Endothelial cell of umbilical vein (primary cell): ENCODE measurements at regions not wholly inside any gene's neighbourhood (a gene's known extent, or its start where the extent isn't known, plus 50 kb on each side); places are given as distances from the start of the nearest gene placed in this dataset.

Experiments used
- BruUV-seq: library from RNA; stranded (reverse); fragments of 400-500 nt; replicated peaks from 2 replicates; lab custom pipeline; 2021; lab: Mats Ljungman, UMichigan
- CTCF ChIA-PET: fragments of 300-600, 350-600 bp; sonication (Branson Sonifier 250); formaldehyde crosslinking; loops from one replicate; lab custom pipeline; 2021; ENCODE audit warnings: antibody characterized with exemption, inconsistent platforms; lab: Charles Lee
- POLR2A ChIA-PET: fragments of 300-600, 350-600 bp; sonication (Branson Sonifier 250); formaldehyde crosslinking; loops from one replicate; lab custom pipeline; 2021; ENCODE audit warnings: antibody characterized with exemption, inconsistent platforms; lab: Charles Lee
- DNase-seq: peaks from one replicate; pipeline ENCODE4 v3.0.0-alpha.2; 2011; ENCODE audit warnings: low read depth, low spot score
- FAIRE-seq: peaks from 2 replicates; lab custom pipeline; 2011; peaks lifted over from hg19 to GRCh38; lab: Jason Lieb, UNC
- H2AFZ ChIP-seq: 2 replicates; pipeline ENCODE4 v1.6.0; 2012; ENCODE audit warnings: low read depth, low read length, control low read depth, inconsistent platforms
- H3K27ac ChIP-seq: 2 replicates; pipeline ENCODE4 v1.5.1; 2011; ENCODE audit warnings: low read depth, mild to moderate bottlenecking, control low read depth, low read length, moderate library complexity; ENCODE audit not compliant: insufficient read depth
- H3K27me3 ChIP-seq, 2 experiments: 2 replicates each; pipeline versions ENCODE4 v1.6.0 to v1.6.1; 2011; ENCODE audit warnings: low read length in 2 of 2, mixed read lengths in 1 of 2; ENCODE audit not compliant: control insufficient read depth in 2 of 2, insufficient read depth in 2 of 2
- H3K36me3 ChIP-seq, 2 experiments: 2 replicates in 1 of 2; 3 replicates in 1 of 2; pipeline ENCODE4 v1.5.1; 2011; ENCODE audit warnings: low read length in 2 of 2, mild to moderate bottlenecking in 1 of 2, moderate library complexity in 1 of 2; ENCODE audit not compliant: control insufficient read depth in 2 of 2, insufficient read depth in 2 of 2; ENCODE audit errors: extremely low read depth in 1 of 2
- H3K4me1 ChIP-seq: 3 replicates; pipeline ENCODE4 v1.5.1; 2011; ENCODE audit warnings: mild to moderate bottlenecking, low read length; ENCODE audit not compliant: control insufficient read depth, insufficient read depth; ENCODE audit errors: extremely low read depth
- H3K4me2 ChIP-seq: 2 replicates; pipeline ENCODE4 v1.6.1; 2011; ENCODE audit warnings: low read length, control low read depth, mixed read lengths; ENCODE audit not compliant: insufficient read depth
- H3K4me3 ChIP-seq, 3 experiments: fragments of 200-600 bp in 1 of 3; sonication (generic), shearing (Covaris generic) in 1 of 3; replicated peaks in 1 of 3; 2 replicates each; pipeline ENCODE4 v1.5.1; 2011 to 2016; ENCODE audit warnings: control low read depth in 3 of 3, low read length in 3 of 3, mild to moderate bottlenecking in 2 of 3, inconsistent platforms in 1 of 3, low read depth in 1 of 3, moderate library complexity in 1 of 3; ENCODE audit not compliant: insufficient read depth in 1 of 3
- H3K79me2 ChIP-seq: 2 replicates; pipeline ENCODE4 v1.6.0; 2012; ENCODE audit warnings: low read length, inconsistent platforms; ENCODE audit not compliant: control insufficient read depth, insufficient read depth
- H3K9ac ChIP-seq: replicated peaks from 2 replicates; pipeline ENCODE3; 2011; ENCODE audit warnings: low read length, control low read depth; ENCODE audit not compliant: insufficient read depth; ENCODE audit errors: extremely low read depth
- H3K9me1 ChIP-seq: replicated peaks from 3 replicates; pipeline ENCODE4 v1.6.0; 2011; ENCODE audit warnings: mild to moderate bottlenecking, low read length; ENCODE audit not compliant: control insufficient read depth, insufficient read depth; ENCODE audit errors: extremely low read depth
- H3K9me3 ChIP-seq: replicated peaks from 2 replicates; pipeline ENCODE4 v1.5.1; 2012; ENCODE audit warnings: low read length, inconsistent platforms; ENCODE audit not compliant: control insufficient read depth, insufficient read depth
- H4K20me1 ChIP-seq: replicated peaks from 2 replicates; pipeline ENCODE3; 2011; ENCODE audit warnings: mild to moderate bottlenecking, low read length; ENCODE audit not compliant: control insufficient read depth, insufficient read depth; ENCODE audit errors: extremely low read depth
- EZH2 ChIP-seq: IDR thresholded peaks from 2 replicates; pipeline ENCODE4 v1.6.1; 2012; ENCODE audit warnings: borderline replicate concordance, low read depth, mild to moderate bottlenecking, moderate library complexity, low read length, inconsistent platforms; ENCODE audit not compliant: severe bottlenecking
- FOS ChIP-seq: IDR thresholded peaks from 2 replicates; pipeline ENCODE4 v1.6.1; 2011; ENCODE audit warnings: mild to moderate bottlenecking, low read length, moderate library complexity, borderline replicate concordance; ENCODE audit not compliant: insufficient read depth
- GATA2 ChIP-seq: IDR thresholded peaks from 2 replicates; pipeline ENCODE4 v1.7.0; 2011; ENCODE audit warnings: low read depth, mild to moderate bottlenecking, moderate library complexity, mixed read lengths, low read length; ENCODE audit not compliant: insufficient read length, insufficient read depth
- JUN ChIP-seq: IDR thresholded peaks from 2 replicates; pipeline ENCODE4 v1.6.1; 2011; ENCODE audit warnings: borderline replicate concordance, low read depth; ENCODE audit not compliant: insufficient read length, insufficient read depth
- MYC ChIP-seq: IDR thresholded peaks from one replicate; pipeline ENCODE4 v1.6.1; 2011; ENCODE audit warnings: mild to moderate bottlenecking, low read depth, low read length
- POLR2A ChIP-seq: IDR thresholded peaks from 2 replicates; pipeline ENCODE4 v1.6.1; 2012; ENCODE audit warnings: low read depth, mild to moderate bottlenecking, control low read depth, low read length
- POLR2AphosphoS5 ChIP-seq: IDR thresholded peaks from 2 replicates; pipeline ENCODE4 v1.6.1; 2012; ENCODE audit warnings: low read depth, mild to moderate bottlenecking, control low read depth, low read length, moderate library complexity; ENCODE audit not compliant: insufficient read depth
- dilution Hi-C: fragments of 300-500 bp; cut with MboI; formaldehyde crosslinking; loops from one replicate; pipeline ENCODE4 v1.15.0; 2019; ENCODE audit warnings: low sequenced_read_pairs; ENCODE audit not compliant: extremely low pct_ligation_motif_present
- intact Hi-C: fragments of 100-400 bp; cut with micrococcal nuclease; formaldehyde crosslinking; loops from one replicate; pipeline ENCODE4 v1.10.0; 2022

DNA sequence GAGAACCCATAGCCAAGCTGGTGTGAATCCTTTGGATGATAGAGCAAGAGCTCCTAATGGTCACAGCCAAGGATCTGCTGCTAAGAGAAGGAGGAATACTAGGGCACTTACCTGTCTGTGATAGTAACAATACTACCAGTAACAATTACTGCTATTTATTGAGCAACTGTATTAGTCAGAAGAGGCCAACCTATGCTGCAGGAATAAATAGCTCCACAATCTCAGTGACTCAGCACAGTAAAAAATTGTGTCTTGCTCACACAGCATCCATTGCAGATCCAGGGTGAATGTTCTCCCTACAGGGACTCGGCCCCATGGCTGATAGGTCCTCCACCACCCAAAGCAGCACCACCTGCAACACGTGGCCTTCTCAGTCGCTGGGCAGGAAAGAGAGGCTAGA is 257.6 kb upstream of the ZMIZ1 start:
- Histone ChIP-seq H3K9me3 (no peaks in the 10 kb centered on the region), H3K9ac (no peak overlapping the region), H3K79me2 (no peaks in the 10 kb centered on the region), H3K27me3 (peaks cover 0 to 1% of the 10 kb centered on the region in 2 experiments), H3K4me1 (no peaks in the 10 kb centered on the region), H4K20me1 (no peaks in the 10 kb centered on the region), H3K4me2 (no peak overlapping the region), H3K27ac (no peak overlapping the region), H3K9me1 (no peaks in the 10 kb centered on the region), H3K36me3 (no peaks in the 10 kb centered on the region), H2AFZ (no peak overlapping the region), H3K4me3 (no peak overlapping the region)
- TF ChIP-seq POLR2A, result no peak
- intact Hi-C loops (no loop called here), dilution Hi-C loops (no loop called here)
- ChIA-PET POLR2A (no interaction called here), CTCF (interaction anchor here (1.2 kb wide), 1 partner anchor 10 kb away, joined by 3 read pairs; no protein-coding TSS in a partner anchor)
- FAIRE-seq, result no peak
- BruUV-seq, result no TSS peak
- DNase-seq, result no peak

DNA sequence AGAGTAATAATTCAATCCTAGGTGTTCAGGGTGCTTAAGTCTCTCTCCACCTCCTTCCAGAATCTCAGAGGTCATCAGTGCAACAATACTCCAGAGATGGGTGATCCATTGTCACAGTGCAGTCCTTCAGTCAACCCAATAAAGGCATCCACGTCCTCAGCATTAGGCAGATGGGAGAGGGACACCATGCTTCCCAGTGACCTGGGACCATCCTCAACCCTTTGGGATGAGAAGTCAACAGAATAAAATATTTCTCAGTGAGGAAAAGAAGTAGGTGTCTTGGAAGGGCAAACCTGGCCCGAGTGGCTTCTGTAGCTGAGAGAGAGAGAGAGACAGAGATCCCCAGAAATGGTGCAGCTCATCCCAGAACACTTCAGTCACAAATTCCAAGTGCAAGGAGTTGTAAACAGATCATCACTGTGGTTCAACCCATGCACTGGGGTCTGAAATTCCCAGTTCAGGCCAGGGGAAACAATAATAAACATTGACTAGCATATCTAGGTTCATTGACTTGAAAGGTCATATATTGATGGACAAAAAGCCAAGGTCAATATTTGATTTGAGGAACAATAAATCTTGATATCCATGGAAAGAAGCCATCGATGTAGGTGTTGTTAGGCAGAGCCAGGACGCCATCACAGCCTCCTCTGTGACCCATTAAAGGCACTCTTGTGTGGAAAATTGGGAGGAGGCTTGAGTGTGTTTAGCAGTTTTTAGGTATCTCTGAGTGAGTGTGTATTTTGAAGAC is 256.0 kb upstream of the ZMIZ1 start:
- FAIRE-seq (no peak), DNase-seq (no peak)
- no peak overlapping the region for H2AFZ ChIP-seq
- H3K9me1 ChIP-seq, result no peaks in the 10 kb centered on the region
- H3K4me2 ChIP-seq, result no peak overlapping the region
- ChIA-PET CTCF (no interaction called here), POLR2A (no interaction called here)
- H3K9me3 ChIP-seq, result no peaks in the 10 kb centered on the region
- no peak overlapping the region for H3K9ac ChIP-seq
- no peak overlapping the region for H3K27ac ChIP-seq
- no peak overlapping the region for H3K4me3 ChIP-seq
- no peaks in the 10 kb centered on the region for H3K79me2 ChIP-seq
- TF ChIP-seq POLR2AphosphoS5, result no peak
- no peak for TF ChIP-seq EZH2
- TF ChIP-seq FOS, result no peak
- TF ChIP-seq MYC, result no peak
- no peak for TF ChIP-seq POLR2A
- no peak for TF ChIP-seq GATA2
- no peak for TF ChIP-seq JUN
- intact Hi-C loops, result no loop called here
- no TSS peak for BruUV-seq
- H4K20me1 ChIP-seq, result no peaks in the 10 kb centered on the region
- peaks cover 0 to 5% of the 10 kb centered on the region in 2 experiments for H3K27me3 ChIP-seq
- H3K4me1 ChIP-seq, result no peaks in the 10 kb centered on the region
- dilution Hi-C loops, result no loop called here
- H3K36me3 ChIP-seq, result no peaks in the 10 kb centered on the region
